Endothelial cell (in vitro differentiated cells): ENCODE measurements at regions not wholly inside any gene's neighbourhood (a gene's known extent, or its start where the extent isn't known, plus 50 kb on each side); places are given as distances from the start of the nearest gene placed in this dataset.

ENCODE experiments used
- DNase-seq: peaks from one replicate; pipeline ENCODE4 v3.0.0; 2021; ENCODE audit warnings: low spot score
- H3K27ac Mint-ChIP-seq: one replicate; pipeline ENCODE4 v1.8.0; 2021; ENCODE audit warnings: mixed read lengths, inconsistent platforms; ENCODE audit not compliant: unreplicated experiment
- H3K27me3 Mint-ChIP-seq: one replicate; pipeline ENCODE4 v1.8.0; 2021; ENCODE audit warnings: mild to moderate bottlenecking, moderate library complexity, mixed read lengths, inconsistent platforms; ENCODE audit not compliant: unreplicated experiment
- H3K36me3 Mint-ChIP-seq: one replicate; pipeline ENCODE4 v1.8.0; 2021; ENCODE audit warnings: mild to moderate bottlenecking, low read depth, mixed read lengths, inconsistent platforms; ENCODE audit not compliant: unreplicated experiment
- H3K4me1 Mint-ChIP-seq: one replicate; pipeline ENCODE4 v1.8.0; 2021; ENCODE audit warnings: mild to moderate bottlenecking, mixed read lengths, inconsistent platforms; ENCODE audit not compliant: unreplicated experiment
- H3K4me3 Mint-ChIP-seq: one replicate; pipeline ENCODE4 v1.8.0; 2021; ENCODE audit warnings: mild to moderate bottlenecking, mixed read lengths, inconsistent platforms; ENCODE audit not compliant: unreplicated experiment
- H3K9me3 Mint-ChIP-seq: one replicate; pipeline ENCODE4 v1.8.0; 2021; ENCODE audit warnings: mixed read lengths, inconsistent platforms; ENCODE audit not compliant: unreplicated experiment
- CTCF ChIP-seq: fragments of 200-600 bp; sonication (generic); IDR thresholded peaks from one replicate; pipeline ENCODE4 v1.5.0; 2021; ENCODE audit warnings: antibody characterized with exemption; ENCODE audit not compliant: unreplicated experiment

- Mint-ChIP-seq H3K4me1 (no peaks in the 10 kb centered on the region), H3K27ac (no peak overlapping the region), H3K4me3 (no peak overlapping the region), H3K9me3 (no peaks in the 10 kb centered on the region), H3K36me3 (no peaks in the 10 kb centered on the region), H3K27me3 (no peaks in the 10 kb centered on the region)
- no peak for DNase-seq
- no peak for TF ChIP-seq CTCF
Observed at GRCh38 chr5:39650008-39650762, 225.4 kb upstream of the DAB2 start.

DNA sequence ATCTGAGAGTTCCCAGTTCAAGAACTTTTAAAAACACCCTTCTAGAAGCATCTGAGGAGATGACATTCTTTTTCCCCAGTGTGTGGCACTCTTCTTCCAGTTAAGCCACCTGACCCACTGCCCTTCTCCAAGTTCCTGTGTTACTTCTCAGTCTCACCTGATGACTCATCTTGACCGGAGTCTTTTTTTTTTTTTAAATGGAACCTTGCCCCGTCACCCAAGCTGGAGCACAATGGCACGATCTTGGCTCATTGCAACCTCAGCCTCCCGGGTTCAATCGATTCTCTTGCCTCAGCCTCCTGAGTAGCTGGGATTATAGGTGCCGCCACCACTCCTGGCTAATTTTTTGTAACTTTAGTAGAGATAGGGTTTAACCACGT is 224.1 kb upstream of the DAB2 start:
- no peaks in the 10 kb centered on the region for H3K9me3 Mint-ChIP-seq
- H3K36me3 Mint-ChIP-seq = no peaks in the 10 kb centered on the region
- no peaks in the 10 kb centered on the region for H3K27me3 Mint-ChIP-seq
- no peak for TF ChIP-seq CTCF
- no peak overlapping the region for H3K4me3 Mint-ChIP-seq
- no peaks in the 10 kb centered on the region for H3K4me1 Mint-ChIP-seq
- no peak overlapping the region for H3K27ac Mint-ChIP-seq
- no peak for DNase-seq

DNA sequence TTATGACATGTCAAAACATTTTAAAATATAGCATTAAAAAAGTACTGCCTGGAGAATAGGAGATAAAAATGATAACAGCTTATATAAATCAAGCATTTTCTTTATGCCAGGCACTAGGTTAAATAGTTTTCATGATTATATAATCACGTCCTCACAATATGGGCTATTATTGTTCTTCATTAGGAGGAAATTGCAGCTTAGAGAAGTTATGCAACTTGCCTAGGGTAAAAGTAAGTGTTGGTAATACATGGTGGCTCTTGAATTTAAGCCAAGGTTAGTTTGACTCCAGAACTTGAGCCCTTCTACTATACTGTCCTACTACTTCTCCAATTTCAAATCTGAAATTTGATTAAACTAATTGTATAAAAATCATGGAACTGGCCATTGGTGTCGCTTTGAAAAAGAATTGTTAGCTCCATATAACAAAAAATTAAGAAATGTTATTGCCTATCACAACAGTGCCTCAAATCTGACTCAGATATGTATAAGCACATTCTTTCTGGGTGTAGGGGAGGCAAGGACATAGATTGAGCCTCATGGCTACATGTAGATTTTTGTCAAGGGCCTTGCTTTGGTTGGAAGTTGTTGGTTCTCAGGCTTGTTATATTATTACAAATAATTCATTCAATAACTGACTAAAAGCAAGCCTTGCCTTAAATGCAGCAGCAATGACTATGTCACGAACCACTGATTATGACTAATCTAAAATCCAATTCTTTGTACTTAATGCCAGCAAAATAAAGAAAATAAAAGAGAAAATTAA is 223.5 kb upstream of the DAB2 start:
- H3K27me3 Mint-ChIP-seq = no peaks in the 10 kb centered on the region
- no peaks in the 10 kb centered on the region for H3K36me3 Mint-ChIP-seq
- H3K27ac Mint-ChIP-seq = no peak overlapping the region
- no peak for TF ChIP-seq CTCF
- H3K9me3 Mint-ChIP-seq = no peaks in the 10 kb centered on the region
- DNase-seq = no peak
- no peak overlapping the region for H3K4me3 Mint-ChIP-seq
- no peaks in the 10 kb centered on the region for H3K4me1 Mint-ChIP-seq

- H3K36me3 Mint-ChIP-seq = no peaks in the 10 kb centered on the region
- no peaks in the 10 kb centered on the region for H3K9me3 Mint-ChIP-seq
- no peak for TF ChIP-seq CTCF
- no peaks in the 10 kb centered on the region for H3K27me3 Mint-ChIP-seq
- no peaks in the 10 kb centered on the region for H3K4me1 Mint-ChIP-seq
- H3K27ac Mint-ChIP-seq = no peak overlapping the region
- no peak overlapping the region for H3K4me3 Mint-ChIP-seq
- no peak for DNase-seq
Observed at GRCh38 chr5:39640552-39640951, 215.8 kb upstream of the DAB2 start.

DNA sequence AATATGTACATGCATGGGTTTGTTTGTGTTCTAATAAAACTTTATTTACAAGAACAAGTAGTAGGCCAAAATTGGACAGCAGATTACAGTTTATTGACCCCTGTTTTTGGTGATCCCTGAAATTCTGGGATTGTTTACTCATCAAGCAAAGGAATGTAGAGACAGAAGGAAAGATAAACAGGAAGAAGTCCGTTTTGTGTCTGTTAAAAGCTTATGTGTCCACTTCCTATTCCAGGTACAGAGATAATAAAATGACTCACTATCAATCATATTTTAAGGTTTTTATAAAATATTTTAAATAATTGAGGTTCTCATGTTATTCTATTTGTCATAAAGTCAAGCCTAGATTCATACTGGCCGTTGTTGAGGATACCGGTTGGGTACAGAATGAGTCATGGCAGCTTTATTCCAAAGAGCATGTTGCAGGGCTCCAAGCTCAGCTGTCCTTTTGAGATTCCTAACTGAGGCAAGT is 214.9 kb upstream of the DAB2 start:
- Mint-ChIP-seq H3K27me3 (no peaks in the 10 kb centered on the region), H3K4me1 (no peaks in the 10 kb centered on the region), H3K27ac (no peak overlapping the region), H3K9me3 (no peaks in the 10 kb centered on the region), H3K36me3 (no peaks in the 10 kb centered on the region), H3K4me3 (no peak overlapping the region)
- TF ChIP-seq CTCF = no peak
- no peak for DNase-seq
